ENCODE measurements at regions not wholly inside any gene's neighbourhood (a gene's known extent, or its start where the extent isn't known, plus 50 kb on each side); places are given as distances from the start of the nearest gene placed in this dataset.

DNA sequence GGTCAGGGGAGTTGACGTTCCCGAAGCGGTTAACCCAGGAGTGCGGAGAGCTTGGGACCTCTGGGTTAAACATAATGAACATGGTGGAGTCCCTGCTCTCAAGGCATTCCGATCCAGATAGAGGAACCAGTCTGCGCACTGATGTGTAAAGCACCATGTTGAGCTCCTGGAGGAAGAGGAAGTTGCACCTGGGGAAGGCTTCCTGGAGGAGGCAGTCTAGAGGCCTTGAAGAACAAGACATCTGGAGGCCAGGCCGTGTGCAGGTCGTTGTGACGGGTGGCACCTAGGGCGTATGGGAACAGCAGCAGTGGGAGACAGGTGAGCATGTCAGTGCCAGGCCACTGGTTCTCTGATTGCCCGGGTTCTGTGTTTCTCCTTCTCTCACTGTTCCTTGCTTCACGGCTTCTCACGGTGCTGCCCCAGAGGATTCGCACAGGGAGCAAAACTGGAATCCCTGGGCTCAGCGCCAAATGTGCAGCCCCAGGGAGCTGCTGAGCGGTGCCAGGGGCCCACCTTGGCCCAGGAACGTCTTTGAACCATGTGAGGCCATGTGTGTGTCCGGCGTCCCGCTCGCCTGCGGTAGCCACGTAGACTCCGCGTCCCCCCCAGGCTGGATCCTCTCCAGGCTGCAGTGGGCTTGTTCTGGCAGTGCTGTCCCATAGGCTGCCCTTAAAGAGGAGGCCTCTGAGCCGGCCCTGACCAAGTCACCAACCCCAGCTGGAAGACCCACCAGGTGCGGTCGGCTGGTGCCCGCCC lies 122.9 kb upstream of the GALNT2 start:
- H3K9me2 ChIP-seq (ENCODE audit: insufficient read depth, low read length), result no peaks in the 10 kb centered on the region
- H3K4me3 ChIP-seq (ENCODE audit: low read length), result no peak overlapping the region
- H3K36me3 ChIP-seq (ENCODE audit: insufficient read depth, low read length), result no peaks in the 10 kb centered on the region
- no peak overlapping the region for H3K4me2 ChIP-seq (ENCODE audit: low read length)
- TF ChIP-seq TAF1 (IDR thresholded peaks at IDR 0.05; ENCODE audit: low read depth), result no peak
- no peak for TF ChIP-seq MXI1 (conservative IDR thresholded peaks at IDR 0.05; ENCODE audit: poor library complexity, severe bottlenecking)
- TF ChIP-seq RAD21 (conservative IDR thresholded peaks at IDR 0.05), result no peak
- TF ChIP-seq, protein P1, sequence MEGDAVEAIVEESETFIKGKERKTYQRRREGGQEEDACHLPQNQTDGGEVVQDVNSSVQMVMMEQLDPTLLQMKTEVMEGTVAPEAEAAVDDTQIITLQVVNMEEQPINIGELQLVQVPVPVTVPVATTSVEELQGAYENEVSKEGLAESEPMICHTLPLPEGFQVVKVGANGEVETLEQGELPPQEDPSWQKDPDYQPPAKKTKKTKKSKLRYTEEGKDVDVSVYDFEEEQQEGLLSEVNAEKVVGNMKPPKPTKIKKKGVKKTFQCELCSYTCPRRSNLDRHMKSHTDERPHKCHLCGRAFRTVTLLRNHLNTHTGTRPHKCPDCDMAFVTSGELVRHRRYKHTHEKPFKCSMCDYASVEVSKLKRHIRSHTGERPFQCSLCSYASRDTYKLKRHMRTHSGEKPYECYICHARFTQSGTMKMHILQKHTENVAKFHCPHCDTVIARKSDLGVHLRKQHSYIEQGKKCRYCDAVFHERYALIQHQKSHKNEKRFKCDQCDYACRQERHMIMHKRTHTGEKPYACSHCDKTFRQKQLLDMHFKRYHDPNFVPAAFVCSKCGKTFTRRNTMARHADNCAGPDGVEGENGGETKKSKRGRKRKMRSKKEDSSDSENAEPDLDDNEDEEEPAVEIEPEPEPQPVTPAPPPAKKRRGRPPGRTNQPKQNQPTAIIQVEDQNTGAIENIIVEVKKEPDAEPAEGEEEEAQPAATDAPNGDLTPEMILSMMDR (IDR thresholded peaks at IDR 0.05; ENCODE audit: poor library complexity, severe bottlenecking), result no peak
- TF ChIP-seq, protein P2, sequence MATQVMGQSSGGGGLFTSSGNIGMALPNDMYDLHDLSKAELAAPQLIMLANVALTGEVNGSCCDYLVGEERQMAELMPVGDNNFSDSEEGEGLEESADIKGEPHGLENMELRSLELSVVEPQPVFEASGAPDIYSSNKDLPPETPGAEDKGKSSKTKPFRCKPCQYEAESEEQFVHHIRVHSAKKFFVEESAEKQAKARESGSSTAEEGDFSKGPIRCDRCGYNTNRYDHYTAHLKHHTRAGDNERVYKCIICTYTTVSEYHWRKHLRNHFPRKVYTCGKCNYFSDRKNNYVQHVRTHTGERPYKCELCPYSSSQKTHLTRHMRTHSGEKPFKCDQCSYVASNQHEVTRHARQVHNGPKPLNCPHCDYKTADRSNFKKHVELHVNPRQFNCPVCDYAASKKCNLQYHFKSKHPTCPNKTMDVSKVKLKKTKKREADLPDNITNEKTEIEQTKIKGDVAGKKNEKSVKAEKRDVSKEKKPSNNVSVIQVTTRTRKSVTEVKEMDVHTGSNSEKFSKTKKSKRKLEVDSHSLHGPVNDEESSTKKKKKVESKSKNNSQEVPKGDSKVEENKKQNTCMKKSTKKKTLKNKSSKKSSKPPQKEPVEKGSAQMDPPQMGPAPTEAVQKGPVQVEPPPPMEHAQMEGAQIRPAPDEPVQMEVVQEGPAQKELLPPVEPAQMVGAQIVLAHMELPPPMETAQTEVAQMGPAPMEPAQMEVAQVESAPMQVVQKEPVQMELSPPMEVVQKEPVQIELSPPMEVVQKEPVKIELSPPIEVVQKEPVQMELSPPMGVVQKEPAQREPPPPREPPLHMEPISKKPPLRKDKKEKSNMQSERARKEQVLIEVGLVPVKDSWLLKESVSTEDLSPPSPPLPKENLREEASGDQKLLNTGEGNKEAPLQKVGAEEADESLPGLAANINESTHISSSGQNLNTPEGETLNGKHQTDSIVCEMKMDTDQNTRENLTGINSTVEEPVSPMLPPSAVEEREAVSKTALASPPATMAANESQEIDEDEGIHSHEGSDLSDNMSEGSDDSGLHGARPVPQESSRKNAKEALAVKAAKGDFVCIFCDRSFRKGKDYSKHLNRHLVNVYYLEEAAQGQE (IDR thresholded peaks at IDR 0.05; ENCODE audit: borderline replicate concordance), result no peak
- TF ChIP-seq EZH2 (IDR thresholded peaks at IDR 0.05; ENCODE audit: borderline replicate concordance, insufficient read depth, low read length, poor library complexity, severe bottlenecking), result no peak
- H3K79me2 ChIP-seq (replicated peaks; ENCODE audit: insufficient read depth, low read length), result no peaks in the 10 kb centered on the region
- no peak overlapping the region for H3K9ac ChIP-seq (ENCODE audit: low read length)
- no peaks in the 10 kb centered on the region for H3F3A ChIP-seq (ENCODE audit: insufficient read depth, low read length, poor library complexity, severe bottlenecking)
- H3K27ac ChIP-seq (ENCODE audit: low read length), result no peak overlapping the region
- H2AFZ ChIP-seq (ENCODE audit: low read depth, low read length), result no peak overlapping the region
- no peaks in the 10 kb centered on the region for H3K27me3 ChIP-seq (ENCODE audit: insufficient read depth, low read depth, low read length)
- H3K9me3 ChIP-seq (ENCODE audit: low read length), result no peaks in the 10 kb centered on the region
- no peaks in the 10 kb centered on the region for H4K20me1 ChIP-seq (ENCODE audit: insufficient read depth)

DNA sequence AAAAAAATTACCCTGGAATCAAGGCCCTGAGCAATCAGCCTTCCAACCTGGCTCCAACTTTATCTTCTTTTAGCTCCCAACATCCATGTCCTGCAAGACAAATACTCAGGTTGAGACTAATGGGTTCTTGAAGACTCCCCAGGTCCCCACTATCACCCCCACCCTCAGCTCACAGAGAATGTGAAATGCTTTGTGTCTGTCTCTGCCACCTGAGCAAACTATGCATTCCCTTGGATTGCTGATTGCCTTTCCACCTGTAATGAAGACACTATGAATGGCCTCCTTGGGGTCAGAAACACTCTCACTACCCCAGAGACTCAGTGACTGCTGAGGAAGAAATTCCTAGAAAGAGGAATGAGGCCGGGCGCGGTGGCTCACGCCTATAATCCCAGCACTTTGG lies 121.2 kb upstream of the GALNT2 start:
- H3K9ac ChIP-seq (ENCODE audit: low read length), result no peak overlapping the region
- no peaks in the 10 kb centered on the region for H3F3A ChIP-seq (ENCODE audit: insufficient read depth, low read length, poor library complexity, severe bottlenecking)
- no peaks in the 10 kb centered on the region for H3K9me3 ChIP-seq (ENCODE audit: low read length)
- no peak overlapping the region for H3K27ac ChIP-seq (ENCODE audit: low read length)
- H2AFZ ChIP-seq (ENCODE audit: low read depth, low read length), result no peak overlapping the region
- H4K20me1 ChIP-seq (ENCODE audit: insufficient read depth), result no peaks in the 10 kb centered on the region
- H3K36me3 ChIP-seq (ENCODE audit: insufficient read depth, low read length), result no peaks in the 10 kb centered on the region
- H3K9me2 ChIP-seq (ENCODE audit: insufficient read depth, low read length), result no peaks in the 10 kb centered on the region
- TF ChIP-seq SMC3 (conservative IDR thresholded peaks at IDR 0.05; ENCODE audit: poor library complexity), result no peak
- no peak for TF ChIP-seq MXI1 (conservative IDR thresholded peaks at IDR 0.05; ENCODE audit: poor library complexity, severe bottlenecking)
- no peak for TF ChIP-seq RAD21 (conservative IDR thresholded peaks at IDR 0.05)
- TF ChIP-seq TAF1 (IDR thresholded peaks at IDR 0.05; ENCODE audit: low read depth), result no peak
- no peak for TF ChIP-seq EP300 (conservative IDR thresholded peaks at IDR 0.05; ENCODE audit: poor library complexity, severe bottlenecking)
- TF ChIP-seq POLR2AphosphoS5 (IDR thresholded peaks at IDR 0.05), result no peak
- TF ChIP-seq, protein P1 (IDR thresholded peaks at IDR 0.05; ENCODE audit: poor library complexity, severe bottlenecking), result no peak
- TF ChIP-seq EZH2 (IDR thresholded peaks at IDR 0.05; ENCODE audit: borderline replicate concordance, insufficient read depth, low read length, poor library complexity, severe bottlenecking), result no peak
- TF ChIP-seq, protein P2 (IDR thresholded peaks at IDR 0.05; ENCODE audit: borderline replicate concordance), result no peak
- H3K27me3 ChIP-seq (ENCODE audit: insufficient read depth, low read depth, low read length), result no peaks in the 10 kb centered on the region
- no peaks in the 10 kb centered on the region for H3K79me2 ChIP-seq (replicated peaks; ENCODE audit: insufficient read depth, low read length)
- H3K4me3 ChIP-seq (ENCODE audit: low read length), result no peak overlapping the region
- no peak overlapping the region for H3K4me2 ChIP-seq (ENCODE audit: low read length)
